GM19463 (cell line): ENCODE measurements at regions not wholly inside any gene's neighbourhood (a gene's known extent, or its start where the extent isn't known, plus 50 kb on each side); places are given as distances from the start of the nearest gene placed in this dataset.
A peak's percentile ranks its signal among the peaks of the same experiment; 100 is the strongest.
"Not testable (repeated sequence)": the region's sequence is repeated elsewhere in the genome, so short reads cannot be mapped to it uniquely, and the experiment has no call there.

ENCODE experiments used
- ATAC-seq: cut with Tn5 transposase; IDR thresholded peaks from one replicate; pipeline ENCODE4 v1.9.1; 2021; ENCODE audit warnings: mild to moderate bottlenecking, moderate library complexity; ENCODE audit not compliant: unreplicated experiment

DNA sequence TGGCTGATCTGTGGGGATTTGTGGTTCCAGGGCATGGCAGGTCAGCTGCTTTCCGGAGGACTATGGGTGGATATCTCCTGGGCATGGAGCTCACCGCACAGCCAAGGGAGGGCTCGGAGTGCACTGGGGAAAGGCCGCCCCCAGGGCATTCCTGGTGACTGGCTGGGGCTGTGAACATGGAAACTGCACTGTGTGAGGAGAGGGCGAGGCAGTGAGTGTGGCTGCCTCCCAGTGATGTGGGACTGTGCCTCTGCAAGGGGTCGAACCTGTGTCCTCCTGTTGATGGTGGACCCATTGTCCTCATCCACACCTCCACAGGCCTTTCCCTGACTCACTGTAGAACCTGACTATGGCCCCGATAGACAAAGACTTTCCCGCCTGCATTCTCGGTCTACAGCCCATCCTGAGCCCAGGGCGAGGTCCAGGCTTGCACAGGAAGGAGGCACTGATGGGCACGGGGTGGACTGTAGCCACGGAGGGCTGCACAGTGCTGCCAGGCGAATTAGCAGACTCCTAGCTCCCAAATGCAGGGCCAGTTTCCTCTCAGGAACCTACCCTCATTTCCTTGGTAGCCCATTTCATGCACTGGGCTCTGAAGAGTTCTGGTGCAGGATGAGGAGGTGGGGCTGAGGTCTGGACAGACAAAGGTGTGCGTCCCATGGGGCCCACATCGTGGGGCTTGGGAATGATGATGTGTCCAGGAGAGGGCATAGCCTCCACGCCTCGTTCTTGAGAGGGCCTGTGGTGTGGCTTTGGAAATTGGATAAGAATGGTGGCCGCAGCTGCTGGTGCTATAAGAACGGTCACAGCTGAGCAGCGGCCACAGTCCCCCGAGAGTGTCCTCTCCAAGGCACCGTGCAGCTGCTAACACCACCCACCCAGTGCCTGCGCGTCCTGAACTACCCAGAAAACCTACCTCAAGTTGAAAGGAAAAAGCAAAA, 415.1 kb downstream of the TMEM121 start:
- ATAC-seq, result no peak

DNA sequence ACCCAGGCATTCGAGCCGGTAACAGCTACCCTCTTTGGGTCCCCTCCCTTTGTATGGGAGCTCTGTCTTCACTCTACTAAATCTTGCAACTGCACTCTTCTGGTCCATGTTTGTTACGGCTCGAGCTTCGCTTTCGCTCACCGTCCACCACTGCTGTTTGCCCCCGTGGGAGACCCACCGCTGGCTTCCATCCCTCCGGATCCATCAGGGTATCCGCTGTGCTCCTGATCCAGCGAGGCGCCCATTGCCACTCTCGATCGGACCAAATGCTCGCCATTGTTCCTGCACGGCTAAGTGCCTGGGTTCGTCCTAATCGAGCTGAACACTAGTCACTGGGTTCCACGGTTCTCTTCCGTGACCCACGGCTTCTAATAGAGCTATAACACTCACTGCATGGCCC, 416.3 kb downstream of the TMEM121 start:
- ATAC-seq, result not testable (repeated sequence)

DNA sequence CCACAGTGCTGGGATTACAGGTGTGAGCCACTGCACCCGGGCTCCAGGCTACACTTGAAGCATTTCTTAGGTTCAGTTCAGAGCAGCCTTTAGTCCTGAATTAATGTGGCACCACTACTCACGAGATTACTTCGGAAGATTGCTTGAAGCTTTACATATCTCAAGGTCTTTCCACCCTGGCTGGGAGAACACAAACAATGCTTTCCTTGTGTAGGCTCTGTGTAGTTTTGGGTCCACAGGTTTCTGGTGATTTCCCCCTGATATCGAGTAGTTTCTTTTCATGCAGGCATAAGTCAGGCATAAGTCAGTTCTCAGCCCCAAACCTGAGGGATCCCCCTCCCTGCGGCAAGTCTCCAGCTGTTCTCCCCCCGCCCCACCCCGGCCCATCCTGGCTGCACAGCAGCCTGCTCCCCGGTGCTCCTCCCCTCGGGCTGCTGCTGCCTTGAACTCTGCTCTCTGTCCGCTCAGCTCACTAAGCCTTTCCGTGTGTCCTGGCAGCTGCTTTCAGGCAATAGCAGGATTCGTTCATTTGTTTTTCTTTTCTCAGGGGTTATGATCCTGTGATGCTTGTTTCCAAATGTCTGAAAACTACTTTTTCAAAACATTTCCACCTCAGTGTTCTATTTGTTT, 417.7 kb downstream of the TMEM121 start:
- ATAC-seq, result no peak

DNA sequence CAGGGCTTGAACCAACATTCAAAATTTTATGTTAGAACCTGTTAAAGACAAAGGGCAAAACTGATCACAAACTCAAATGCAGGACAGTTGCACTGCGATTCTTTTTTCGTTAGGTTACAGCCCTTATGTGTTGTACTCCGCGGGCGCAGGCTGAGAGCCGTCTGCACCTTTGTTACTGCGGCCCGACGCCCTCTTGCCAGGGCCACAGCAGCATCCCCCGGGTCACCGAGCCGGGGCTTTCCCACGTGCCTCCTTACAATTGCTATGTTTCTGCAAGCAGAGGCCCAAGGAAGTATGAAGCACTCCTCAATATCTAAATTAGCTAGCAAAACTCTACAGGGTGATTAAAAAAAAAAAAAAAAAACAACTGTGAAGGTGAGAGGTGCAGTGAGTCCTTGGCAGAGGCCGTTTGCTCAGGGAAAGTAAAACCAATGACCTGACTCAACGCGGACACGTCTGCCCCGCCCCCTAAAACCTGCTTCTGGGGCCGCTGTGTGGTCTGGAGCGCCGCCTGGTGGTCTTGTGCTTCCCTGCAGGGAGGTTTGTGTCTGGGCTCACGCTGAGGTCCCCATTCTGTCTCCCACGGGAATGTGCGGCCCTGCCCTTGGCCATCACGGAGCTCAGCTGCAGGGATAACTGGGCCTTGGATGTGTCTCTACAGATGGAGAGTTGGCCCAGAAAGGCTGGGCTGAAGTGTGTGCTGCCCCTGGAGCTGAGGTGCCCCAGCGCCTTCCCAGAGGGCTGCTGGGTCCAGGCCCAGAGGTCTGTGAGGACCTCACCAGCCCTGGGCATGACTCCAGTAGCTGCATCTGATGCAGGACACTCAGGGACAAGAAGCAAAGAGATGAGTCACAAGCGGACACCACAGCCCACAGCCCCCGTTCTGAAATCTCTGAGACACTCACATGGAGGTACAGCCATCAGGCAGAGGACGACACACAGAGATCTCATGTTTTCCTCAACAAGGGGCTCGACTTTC, 418.5 kb downstream of the TMEM121 start:
- ATAC-seq, result no peak

DNA sequence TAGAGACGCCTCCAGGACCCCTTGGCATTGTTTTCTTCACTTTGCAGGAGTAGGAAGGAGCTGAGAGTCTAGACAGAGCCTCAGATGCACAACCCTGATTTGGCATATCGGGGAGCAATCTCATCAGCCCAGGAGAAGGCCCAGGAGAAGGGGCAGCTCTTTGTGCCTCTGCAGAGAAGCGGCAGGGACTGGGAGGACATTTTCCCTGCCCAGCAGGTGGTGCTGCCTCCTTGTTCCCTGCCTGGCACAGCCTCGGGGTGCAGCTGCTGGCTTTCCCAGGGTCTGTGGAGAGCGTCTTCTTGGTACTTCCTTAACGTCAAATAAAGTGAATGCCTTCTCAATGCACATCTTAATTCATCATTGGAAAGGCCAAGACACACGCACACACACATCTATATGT, 419.5 kb downstream of the TMEM121 start:
- no peak for ATAC-seq

DNA sequence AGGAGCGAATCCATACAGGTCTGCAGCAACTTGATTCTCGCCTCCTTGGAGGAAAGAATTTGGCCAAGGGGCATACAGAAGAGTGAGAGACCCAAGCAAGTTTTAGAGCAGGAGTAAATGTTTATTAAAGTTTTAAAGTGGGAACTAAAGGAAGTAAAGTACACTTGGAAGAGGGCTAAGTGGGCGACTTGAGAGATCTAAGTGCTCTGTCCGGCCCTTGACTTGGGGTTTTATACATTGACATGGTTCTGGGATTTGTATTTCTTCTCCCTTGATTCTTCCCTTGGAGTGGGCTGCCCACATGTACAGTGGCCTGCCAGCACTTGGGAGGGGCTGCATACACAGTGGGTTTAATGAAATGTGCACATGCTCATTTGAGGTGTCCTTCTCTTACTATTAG, 421.2 kb downstream of the TMEM121 start:
- no peak for ATAC-seq

DNA sequence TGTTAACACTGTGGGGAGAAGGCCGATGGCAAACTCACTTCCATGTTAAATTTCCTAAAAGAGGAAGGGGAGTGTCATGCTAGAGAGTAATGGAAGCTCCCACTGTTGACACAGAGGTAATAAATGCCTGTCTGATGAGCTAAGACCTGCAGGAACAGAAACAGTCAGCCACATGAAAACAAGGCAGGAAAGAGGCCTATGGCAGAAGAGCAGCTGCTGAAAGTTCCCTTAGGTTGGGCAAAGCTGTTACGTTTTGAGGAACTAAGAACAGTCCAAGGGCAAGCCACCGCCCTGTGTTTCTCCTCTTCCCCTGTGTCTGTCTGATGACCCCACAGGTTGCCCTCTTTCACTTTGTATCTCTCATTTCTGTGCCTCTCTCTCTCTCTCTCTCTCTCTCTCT, 422.6 kb downstream of the TMEM121 start:
- peak; percentile 57 for ATAC-seq

DNA sequence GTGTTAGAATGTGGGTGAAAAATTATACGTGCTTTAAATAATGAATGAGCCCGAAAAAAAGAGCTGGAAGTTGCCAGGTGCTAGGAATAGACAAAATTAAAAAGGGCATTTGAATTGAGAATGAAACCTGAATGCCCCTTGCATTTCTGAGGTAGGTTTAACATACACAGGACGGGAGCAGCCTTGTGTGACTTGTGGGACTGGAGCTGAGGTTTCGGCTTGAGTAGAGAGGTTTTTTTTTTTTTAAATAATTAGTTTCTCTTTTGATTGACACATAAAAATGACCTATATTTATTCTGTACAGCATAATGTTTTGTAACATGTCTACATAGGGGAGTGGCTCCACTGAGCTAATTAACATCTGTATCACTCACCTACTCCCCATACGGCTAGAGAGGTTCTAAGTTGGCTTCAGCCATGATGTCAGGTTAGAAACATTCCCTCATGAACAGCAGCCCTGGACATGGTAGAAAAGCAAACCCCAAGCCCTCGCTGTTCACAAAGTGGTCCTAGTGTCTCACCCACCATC, 424.0 kb downstream of the TMEM121 start:
- not testable (repeated sequence) for ATAC-seq

DNA sequence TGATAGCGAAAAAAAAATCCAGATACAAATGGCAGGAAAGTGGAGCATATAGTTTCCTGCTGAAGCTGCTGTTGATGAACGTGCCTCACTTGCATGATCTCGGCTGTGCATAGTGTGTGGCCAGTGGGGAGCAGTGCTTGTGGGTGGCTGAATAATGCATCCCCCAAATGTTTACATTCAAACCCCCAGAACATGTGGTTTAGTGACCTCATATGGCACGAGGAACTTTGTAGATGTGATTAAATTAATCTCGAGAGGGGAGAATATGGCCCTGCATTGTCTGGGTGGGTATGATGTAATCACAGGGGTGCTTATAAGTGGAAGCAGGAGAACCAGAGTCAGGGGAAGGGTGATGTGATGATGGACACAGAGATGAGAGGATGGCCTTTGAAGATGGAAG, 425.0 kb downstream of the TMEM121 start:
- ATAC-seq, result no peak

DNA sequence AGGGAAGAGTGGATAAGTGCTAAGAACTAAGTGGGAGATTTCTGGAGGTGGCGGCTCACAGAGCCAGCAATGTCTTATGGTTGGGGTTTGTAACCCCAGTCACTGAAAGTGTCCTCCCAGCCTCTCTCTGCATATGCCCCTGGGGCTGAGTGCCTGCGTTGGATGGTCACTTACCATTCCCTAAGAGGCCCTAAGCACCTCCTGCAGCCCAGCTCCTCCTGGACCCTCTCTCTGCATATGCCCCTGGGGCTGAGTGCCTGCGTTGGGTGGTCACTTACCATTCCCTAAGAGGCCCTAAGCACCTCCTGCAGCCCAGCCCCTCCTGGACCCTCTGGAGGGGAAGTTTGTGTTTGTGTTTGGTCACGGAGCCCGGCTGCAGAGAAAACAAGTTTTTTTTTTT, 425.8 kb downstream of the TMEM121 start:
- ATAC-seq, result no peak

DNA sequence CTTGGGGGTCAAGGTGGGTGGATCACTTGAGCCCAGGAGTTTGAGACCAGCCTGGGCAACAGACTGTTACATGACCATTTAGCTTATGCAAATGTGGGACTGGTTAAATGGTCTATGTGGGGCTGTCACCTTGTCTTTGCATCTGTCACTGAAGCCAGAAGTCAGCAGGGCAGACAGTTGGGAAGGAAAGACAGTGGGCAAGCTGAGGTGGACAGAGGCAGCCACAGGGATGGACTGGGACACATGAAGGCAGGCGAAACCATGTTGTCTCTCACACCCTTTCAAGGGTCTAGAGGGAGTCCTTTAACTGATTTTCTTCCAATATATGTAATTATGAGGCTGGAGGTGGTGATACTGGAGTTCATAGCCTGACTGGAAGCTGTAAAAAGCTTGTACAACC, 426.4 kb downstream of the TMEM121 start:
- no peak for ATAC-seq

DNA sequence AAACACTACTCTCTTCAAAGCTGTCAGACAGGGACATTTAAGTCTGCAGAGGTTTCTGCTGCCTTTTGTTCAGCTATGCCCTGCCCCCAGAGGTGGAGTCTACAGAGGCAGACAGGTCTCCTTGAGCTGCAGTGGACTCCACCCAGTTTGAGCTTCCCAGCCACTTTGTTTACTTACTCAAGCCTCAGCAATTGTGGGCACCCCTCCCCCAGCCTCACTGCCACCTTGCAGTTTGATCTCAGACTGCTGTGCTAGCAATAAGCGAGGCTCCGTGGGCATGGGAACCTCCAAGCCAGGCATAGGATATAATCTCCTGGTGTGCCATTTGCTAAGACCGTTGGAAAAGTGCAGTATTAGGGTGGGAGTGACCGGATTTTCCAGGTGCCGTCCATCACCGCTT, 435.2 kb downstream of the TMEM121 start:
- not testable (repeated sequence) for ATAC-seq

DNA sequence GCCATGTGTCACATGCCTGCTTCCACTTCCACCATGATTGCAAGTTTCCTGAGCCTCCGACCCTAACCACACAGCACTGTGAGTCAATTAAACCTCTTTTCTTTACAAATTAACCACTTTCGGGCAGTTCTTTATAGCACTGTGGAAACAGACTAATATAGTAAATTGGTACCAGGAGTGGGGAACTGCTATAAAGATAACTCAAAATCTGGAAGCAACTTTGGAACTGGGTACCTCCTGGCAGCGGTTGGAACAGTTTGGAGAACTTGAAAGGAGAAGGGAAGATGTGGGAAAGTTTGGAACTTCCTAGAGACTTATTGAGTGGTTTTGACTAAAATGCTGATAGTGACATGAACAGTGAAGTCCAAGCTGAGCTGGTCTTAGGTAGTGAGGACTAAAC, 436.1 kb downstream of the TMEM121 start:
- ATAC-seq, result no peak

DNA sequence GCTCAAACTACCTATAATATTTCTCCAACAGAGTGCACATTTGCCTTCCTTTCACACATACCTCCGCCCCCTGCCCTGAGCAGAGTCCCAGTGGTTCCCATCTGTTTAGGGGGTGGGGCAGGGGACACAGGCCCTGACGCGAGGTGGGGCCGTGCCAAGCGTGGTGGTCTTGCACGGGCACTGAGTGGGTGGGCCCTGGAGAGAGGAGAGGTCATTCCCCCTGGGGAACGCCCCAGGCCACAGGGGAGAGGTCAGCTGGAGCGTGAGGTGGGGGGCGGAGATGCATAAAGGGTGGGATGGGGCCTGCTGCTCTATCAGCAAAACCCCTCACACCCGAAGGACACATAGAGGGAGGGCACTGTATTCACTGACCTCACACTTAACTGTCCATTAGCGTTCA, 441.9 kb downstream of the TMEM121 start:
- ATAC-seq, result no peak

DNA sequence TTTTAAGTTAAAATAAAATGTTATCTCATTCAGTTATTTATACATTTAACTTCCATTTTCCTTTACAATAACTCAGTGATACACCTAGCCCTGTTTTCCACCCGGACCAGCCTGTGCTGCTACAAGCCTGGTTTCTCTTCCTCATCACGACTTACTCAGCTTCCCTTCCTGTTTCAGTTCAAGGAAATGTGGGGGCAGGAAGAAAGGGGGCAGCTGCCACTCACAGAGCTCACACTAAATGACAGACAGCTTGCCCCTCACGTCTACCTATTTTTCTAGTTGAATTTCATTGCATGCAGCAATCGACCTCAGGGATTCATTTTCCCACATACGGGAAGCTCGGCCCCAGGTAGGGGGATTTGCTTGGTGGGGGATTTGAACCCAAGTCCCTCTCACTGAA, 442.6 kb downstream of the TMEM121 start:
- not testable (repeated sequence) for ATAC-seq

DNA sequence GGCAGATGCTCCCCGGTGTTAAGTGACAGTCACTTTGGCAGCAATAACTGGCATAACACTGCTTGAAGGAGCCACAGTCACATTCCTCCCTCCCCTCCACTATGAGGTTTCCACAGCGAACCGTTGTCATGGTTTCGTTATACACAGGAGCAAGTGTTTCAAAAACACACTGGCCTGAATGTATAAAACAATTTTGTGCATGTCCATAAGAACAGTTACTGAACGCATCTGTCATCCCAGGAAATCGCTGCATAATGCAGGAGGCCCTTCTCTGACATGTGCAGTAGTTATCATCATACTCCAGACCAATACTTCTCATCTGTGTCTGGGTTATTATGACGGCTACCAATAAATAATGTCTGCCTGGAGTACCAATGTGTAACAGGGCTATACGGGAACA, 444.4 kb downstream of the TMEM121 start:
- not testable (repeated sequence) for ATAC-seq

DNA sequence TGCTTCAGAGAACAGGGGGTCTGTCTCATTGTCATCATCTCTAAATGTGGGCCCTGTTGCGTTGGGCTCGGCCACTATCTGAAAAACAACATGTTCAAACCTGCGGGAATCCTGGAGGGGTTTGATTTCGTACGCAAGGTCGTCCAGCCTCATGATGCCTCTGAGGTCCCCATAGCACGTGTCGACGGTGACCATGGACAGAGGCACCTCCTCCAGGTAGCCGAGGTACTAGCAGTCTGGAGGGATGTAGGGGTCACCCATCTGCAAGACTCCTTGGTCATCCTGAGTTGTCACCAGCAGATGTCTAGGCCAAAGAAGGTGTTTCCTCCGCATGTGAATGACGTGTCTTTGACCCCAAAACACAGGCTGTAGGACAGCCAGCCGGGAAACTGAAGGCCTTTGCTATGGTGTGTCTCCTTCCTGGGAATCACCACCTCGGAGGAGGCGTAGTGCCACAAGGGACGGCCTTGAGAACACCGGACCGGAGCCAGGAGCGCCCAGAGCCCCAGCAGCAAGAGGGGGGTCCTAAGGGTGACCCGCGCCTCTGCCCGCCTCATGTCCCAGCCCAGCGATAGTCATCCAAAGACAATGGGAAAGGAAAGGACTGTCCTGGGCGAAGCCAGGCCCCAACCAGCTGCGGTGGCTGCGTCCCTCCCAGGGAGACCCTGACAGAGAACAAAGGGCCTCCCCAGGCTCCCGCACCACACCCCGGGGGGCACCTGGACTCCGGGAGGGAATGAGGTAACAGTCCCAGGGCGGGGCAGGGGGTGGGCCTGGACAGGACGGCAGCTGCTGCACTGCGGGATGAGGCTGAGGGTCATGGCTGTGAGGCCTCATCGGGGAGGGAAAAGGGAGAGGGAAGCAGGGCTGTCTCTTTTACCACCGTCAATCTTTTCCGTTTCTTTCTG, 445.5 kb downstream of the TMEM121 start:
- no peak for ATAC-seq

DNA sequence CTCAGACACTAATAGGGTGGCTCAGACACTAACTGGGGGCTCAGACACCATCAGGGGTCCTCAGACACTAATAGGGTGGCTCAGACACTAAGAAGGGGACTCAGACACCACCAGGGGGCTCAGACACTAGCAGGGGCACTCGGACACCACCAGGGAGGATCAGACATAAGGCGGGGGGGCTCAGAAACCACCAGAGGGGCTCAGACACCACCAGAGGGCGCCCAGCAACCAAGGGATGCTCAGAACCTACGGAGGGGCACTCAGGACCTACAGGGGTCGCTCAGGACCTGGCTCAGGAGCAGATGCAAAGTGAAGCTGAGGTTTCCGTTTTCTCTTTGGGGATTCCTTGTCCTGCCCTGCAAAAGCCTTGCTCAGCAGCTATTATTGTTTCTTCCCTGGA, 448.5 kb downstream of the TMEM121 start:
- ATAC-seq, result no peak

DNA sequence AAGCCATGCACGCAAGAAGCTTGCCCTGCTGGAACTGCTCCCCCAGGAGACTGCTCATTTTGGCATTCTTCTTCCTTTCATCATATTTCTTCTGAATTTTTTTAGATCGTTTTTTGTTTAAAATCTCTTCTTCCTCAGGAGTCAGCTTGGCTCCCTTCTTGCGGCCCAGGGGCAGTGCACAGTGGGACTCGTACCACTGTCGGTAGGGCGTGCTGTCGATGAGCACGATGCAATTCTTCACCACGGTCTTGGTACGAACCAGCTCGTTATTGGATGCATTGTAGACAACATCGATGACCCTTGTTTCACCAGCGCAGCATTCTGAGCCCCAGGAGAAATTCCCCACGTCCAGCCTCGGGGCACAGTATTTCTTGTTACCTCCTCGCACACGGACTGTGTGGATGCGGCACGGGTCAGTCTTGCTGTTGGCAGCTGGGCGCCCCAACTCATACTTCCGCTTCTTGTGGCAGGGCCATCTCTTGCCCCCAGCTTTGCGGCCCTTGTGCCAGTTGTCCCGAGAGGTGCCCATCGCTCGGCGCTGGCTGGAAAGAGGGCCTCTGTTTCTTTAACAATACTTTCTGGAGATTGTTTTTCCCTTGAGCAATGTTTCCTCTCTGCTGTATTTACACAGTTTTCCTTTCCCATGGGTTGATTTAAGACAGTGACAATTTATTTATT, 452.4 kb downstream of the TMEM121 start:
- no peak for ATAC-seq
